Peyer's patch (tissue), 4 donors: ENCODE measurements at regions not wholly inside any gene's neighbourhood (a gene's known extent, or its start where the extent isn't known, plus 50 kb on each side); places are given as distances from the start of the nearest gene placed in this dataset.
"Not testable (repeated sequence)": the region's sequence is repeated elsewhere in the genome, so short reads cannot be mapped to it uniquely, and the experiment has no call there.

ENCODE experiments used
- DNase-seq, 3 donors: peaks; one replicate each; pipeline ENCODE4 v3.0.0-alpha.2; 2017 to 2019
- H3K27ac ChIP-seq, 4 donors: fragments of 200-600 bp; sonication (generic); one replicate each; pipeline ENCODE4 v1.5.1; 2016 to 2019
- H3K27me3 ChIP-seq, 2 donors: fragments of 200-600 bp; sonication (generic); one replicate each; pipeline ENCODE4 v1.5.1; 2019
- H3K36me3 ChIP-seq, 3 donors: fragments of 200-600 bp; sonication (generic); one replicate each; pipeline ENCODE4 v1.5.1; 2016 to 2019
- H3K4me1 ChIP-seq, 4 donors: fragments of 200-600 bp; sonication (generic); one replicate each; pipeline ENCODE4 v1.5.1; 2016 to 2019
- H3K4me3 ChIP-seq, 4 donors: fragments of 200-600 bp; sonication (generic); 1 replicate in 3 of 4; 2 replicates in 1 of 4; pipeline ENCODE4 v1.5.1; 2016 to 2019; ENCODE audit warnings: mild to moderate bottlenecking in 1 of 4
- H3K9me3 ChIP-seq, 4 donors: fragments of 200-600 bp; sonication (generic); one replicate each; pipeline ENCODE4 v1.5.1; 2016 to 2019; ENCODE audit warnings: mild to moderate bottlenecking in 1 of 4
- CTCF ChIP-seq, 6 experiments: fragments of 450-650 bp in 4 of 6; fragments of 200-600 bp in 2 of 6; sonication (generic) in 1 of 6; IDR thresholded peaks; one replicate each; pipeline ENCODE4 v1.5.1; 2017 to 2019; ENCODE audit warnings: antibody characterized with exemption in 6 of 6, mild to moderate bottlenecking in 3 of 6, moderate library complexity in 1 of 6
- POLR2A ChIP-seq, 2 donors: fragments of 450-650 bp; IDR thresholded peaks; one replicate each; pipeline ENCODE4 v1.5.1; 2017; ENCODE audit warnings: antibody characterized with exemption in 2 of 2, mild to moderate bottlenecking in 2 of 2, moderate library complexity in 2 of 2

GRCh38 chr2:142415461-142415860 lies 284.6 kb upstream of the LRP1B start:
- H3K4me1 ChIP-seq, result no peaks in the 10 kb centered on the region
- DNase-seq, result no peak
- H3K27ac ChIP-seq, result no peak overlapping the region
- TF ChIP-seq POLR2A (IDR thresholded peaks at IDR 0.05) (no peak), CTCF (IDR thresholded peaks at IDR 0.05) (no peak)
- H3K36me3 ChIP-seq, result no peaks in the 10 kb centered on the region
- H3K4me3 ChIP-seq, result no peak overlapping the region
- no peaks in the 10 kb centered on the region for H3K27me3 ChIP-seq
- no peaks in the 10 kb centered on the region for H3K9me3 ChIP-seq

DNA sequence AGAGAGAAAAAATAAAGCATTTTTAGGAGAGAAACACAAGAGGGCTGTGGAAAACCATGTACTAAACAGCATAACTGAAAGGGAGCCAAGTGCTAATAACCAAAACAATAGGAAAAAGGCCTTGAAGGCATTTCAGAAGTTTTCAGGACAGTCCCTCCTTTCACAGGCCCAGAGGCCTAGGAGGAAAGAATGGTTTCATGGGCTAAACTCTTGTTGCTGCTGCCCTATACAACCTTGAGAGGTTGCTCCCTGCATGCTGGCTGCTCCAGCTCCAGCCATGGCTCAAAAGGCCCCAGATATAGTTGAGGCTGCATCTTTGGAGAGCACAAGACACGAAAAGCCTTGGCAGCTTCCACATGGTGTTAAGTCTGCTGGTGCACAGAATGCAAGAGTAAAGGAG lies 267.4 kb upstream of the LRP1B start:
- H3K9me3 ChIP-seq, result no peaks in the 10 kb centered on the region
- no peak for DNase-seq
- no peak overlapping the region for H3K27ac ChIP-seq
- H3K36me3 ChIP-seq, result no peaks in the 10 kb centered on the region
- no peaks in the 10 kb centered on the region for H3K27me3 ChIP-seq
- no peaks in the 10 kb centered on the region for H3K4me1 ChIP-seq
- no peak for TF ChIP-seq CTCF (IDR thresholded peaks at IDR 0.05)
- TF ChIP-seq POLR2A (IDR thresholded peaks at IDR 0.05), result no peak
- no peak overlapping the region for H3K4me3 ChIP-seq

DNA sequence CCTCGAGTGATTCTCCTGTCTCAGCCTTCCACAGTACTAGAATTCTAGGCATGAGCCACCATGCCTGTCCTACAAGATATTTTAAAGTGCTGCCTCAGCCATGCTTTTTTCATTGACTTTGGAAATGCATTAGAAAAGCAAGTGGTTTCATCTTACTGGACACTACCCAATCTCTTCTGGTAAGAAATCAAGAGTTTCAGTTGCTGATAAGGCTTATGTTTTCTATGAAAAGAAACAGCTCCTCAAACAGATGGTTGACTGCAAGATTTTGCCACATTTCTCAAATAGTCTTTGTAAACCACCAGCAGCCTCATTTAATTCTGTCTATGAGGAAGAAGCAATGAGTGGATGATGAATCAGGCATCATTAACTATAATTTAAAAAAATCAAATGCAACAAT lies 264.5 kb upstream of the LRP1B start:
- DNase-seq, result no peak
- H3K36me3 ChIP-seq, result no peaks in the 10 kb centered on the region
- no peak overlapping the region for H3K4me3 ChIP-seq
- no peak for TF ChIP-seq POLR2A (IDR thresholded peaks at IDR 0.05)
- TF ChIP-seq CTCF (IDR thresholded peaks at IDR 0.05), result no peak
- no peaks in the 10 kb centered on the region for H3K9me3 ChIP-seq
- no peaks in the 10 kb centered on the region for H3K4me1 ChIP-seq
- H3K27ac ChIP-seq, result no peak overlapping the region
- no peaks in the 10 kb centered on the region for H3K27me3 ChIP-seq

- TF ChIP-seq POLR2A (IDR thresholded peaks at IDR 0.05) (no peak), CTCF (IDR thresholded peaks at IDR 0.05) (no peak)
Observed at GRCh38 chr2:142380372-142380771, 249.6 kb upstream of the LRP1B start.

GRCh38 chr2:142362069-142362468 lies 231.3 kb upstream of the LRP1B start:
- not testable (repeated sequence) for H3K4me3 ChIP-seq, H3K9me3 ChIP-seq, H3K27me3 ChIP-seq, H3K36me3 ChIP-seq, H3K27ac ChIP-seq, DNase-seq, H3K4me1 ChIP-seq

More at GRCh38 chr2:142380372-142380771, 249.6 kb upstream of the LRP1B start:
- no peak overlapping the region for H3K27ac ChIP-seq
- no peaks in the 10 kb centered on the region for H3K27me3 ChIP-seq
- H3K9me3 ChIP-seq, result no peaks in the 10 kb centered on the region
- H3K4me1 ChIP-seq, result no peaks in the 10 kb centered on the region
- no peak for DNase-seq
- no peaks in the 10 kb centered on the region for H3K36me3 ChIP-seq
- H3K4me3 ChIP-seq, result no peak overlapping the region

GRCh38 chr2:142347751-142348150 lies 216.9 kb upstream of the LRP1B start:
- Histone ChIP-seq H3K4me1 (no peaks in the 10 kb centered on the region), H3K27me3 (no peaks in the 10 kb centered on the region), H3K36me3 (no peaks in the 10 kb centered on the region), H3K4me3 (no peak overlapping the region), H3K27ac (no peak overlapping the region), H3K9me3 (no peaks in the 10 kb centered on the region)
- no peak for DNase-seq
- TF ChIP-seq POLR2A (IDR thresholded peaks at IDR 0.05), result no peak
- no peak for TF ChIP-seq CTCF (IDR thresholded peaks at IDR 0.05)
